ENCODE measurements at regions not wholly inside any gene's neighbourhood (a gene's known extent, or its start where the extent isn't known, plus 50 kb on each side); places are given as distances from the start of the nearest gene placed in this dataset.

GRCh38 chr4:129600898-129601297, 504.9 kb downstream of the C4orf33 start:
- H3K27ac ChIP-seq (ENCODE audit: extremely low read depth, low read depth, low read length), result no peak overlapping the region
- POLR2A ChIA-PET, result no interaction called here
- no peaks in the 10 kb centered on the region for H3K4me1 ChIP-seq (ENCODE audit: control insufficient read depth, insufficient read depth, low read length)
- H3K4me3 ChIP-seq (ENCODE audit: low read depth, low read length), result no peak overlapping the region
- TF ChIP-seq SP3 (tag by site-specific recombination; IDR thresholded peaks at IDR 0.05) (no peak), ZSCAN16 (tag by site-specific recombination; IDR thresholded peaks at IDR 0.05) (no peak), ZNF24 (tag by site-specific recombination; IDR thresholded peaks at IDR 0.05) (no peak), FEZF1 (tag by site-specific recombination; IDR thresholded peaks at IDR 0.05) (no peak), OVOL3 (tag by site-specific recombination; IDR thresholded peaks at IDR 0.05) (no peak), ZFP69B (tag by site-specific recombination; IDR thresholded peaks at IDR 0.05) (no peak), ZNF664 (tag by site-specific recombination; IDR thresholded peaks at IDR 0.05) (no peak), ZNF830 (tag by site-specific recombination; IDR thresholded peaks at IDR 0.05; ENCODE audit: low read depth) (no peak), ZNF169 (tag by site-specific recombination; IDR thresholded peaks at IDR 0.05) (no peak), ZNF394 (tag by site-specific recombination; IDR thresholded peaks at IDR 0.05; ENCODE audit: borderline replicate concordance) (no peak), KLF10 (tag by site-specific recombination; IDR thresholded peaks at IDR 0.05) (no peak)
- TF ChIP-seq, protein P1, sequence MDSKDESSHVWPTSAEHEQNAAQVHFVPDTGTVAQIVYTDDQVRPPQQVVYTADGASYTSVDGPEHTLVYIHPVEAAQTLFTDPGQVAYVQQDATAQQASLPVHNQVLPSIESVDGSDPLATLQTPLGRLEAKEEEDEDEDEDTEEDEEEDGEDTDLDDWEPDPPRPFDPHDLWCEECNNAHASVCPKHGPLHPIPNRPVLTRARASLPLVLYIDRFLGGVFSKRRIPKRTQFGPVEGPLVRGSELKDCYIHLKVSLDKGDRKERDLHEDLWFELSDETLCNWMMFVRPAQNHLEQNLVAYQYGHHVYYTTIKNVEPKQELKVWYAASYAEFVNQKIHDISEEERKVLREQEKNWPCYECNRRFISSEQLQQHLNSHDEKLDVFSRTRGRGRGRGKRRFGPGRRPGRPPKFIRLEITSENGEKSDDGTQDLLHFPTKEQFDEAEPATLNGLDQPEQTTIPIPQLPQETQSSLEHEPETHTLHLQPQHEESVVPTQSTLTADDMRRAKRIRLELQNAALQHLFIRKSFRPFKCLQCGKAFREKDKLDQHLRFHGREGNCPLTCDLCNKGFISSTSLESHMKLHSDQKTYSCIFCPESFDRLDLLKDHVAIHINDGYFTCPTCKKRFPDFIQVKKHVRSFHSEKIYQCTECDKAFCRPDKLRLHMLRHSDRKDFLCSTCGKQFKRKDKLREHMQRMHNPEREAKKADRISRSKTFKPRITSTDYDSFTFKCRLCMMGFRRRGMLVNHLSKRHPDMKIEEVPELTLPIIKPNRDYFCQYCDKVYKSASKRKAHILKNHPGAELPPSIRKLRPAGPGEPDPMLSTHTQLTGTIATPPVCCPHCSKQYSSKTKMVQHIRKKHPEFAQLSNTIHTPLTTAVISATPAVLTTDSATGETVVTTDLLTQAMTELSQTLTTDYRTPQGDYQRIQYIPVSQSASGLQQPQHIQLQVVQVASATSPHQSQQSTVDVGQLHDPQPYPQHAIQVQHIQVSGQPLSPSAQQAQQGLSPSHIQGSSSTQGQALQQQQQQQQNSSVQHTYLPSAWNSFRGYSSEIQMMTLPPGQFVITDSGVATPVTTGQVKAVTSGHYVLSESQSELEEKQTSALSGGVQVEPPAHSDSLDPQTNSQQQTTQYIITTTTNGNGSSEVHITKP (tag by site-specific recombination; IDR thresholded peaks at IDR 0.05), result no peak
- TF ChIP-seq, protein P2, sequence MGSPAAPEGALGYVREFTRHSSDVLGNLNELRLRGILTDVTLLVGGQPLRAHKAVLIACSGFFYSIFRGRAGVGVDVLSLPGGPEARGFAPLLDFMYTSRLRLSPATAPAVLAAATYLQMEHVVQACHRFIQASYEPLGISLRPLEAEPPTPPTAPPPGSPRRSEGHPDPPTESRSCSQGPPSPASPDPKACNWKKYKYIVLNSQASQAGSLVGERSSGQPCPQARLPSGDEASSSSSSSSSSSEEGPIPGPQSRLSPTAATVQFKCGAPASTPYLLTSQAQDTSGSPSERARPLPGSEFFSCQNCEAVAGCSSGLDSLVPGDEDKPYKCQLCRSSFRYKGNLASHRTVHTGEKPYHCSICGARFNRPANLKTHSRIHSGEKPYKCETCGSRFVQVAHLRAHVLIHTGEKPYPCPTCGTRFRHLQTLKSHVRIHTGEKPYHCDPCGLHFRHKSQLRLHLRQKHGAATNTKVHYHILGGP (tag by site-specific recombination; IDR thresholded peaks at IDR 0.05), result no peak
- CTCF ChIA-PET, result no interaction called here
- no peaks in the 10 kb centered on the region for H3K36me3 ChIP-seq (ENCODE audit: control insufficient read depth in 2 of 2, insufficient read depth in 1 of 2, low read length in 2 of 2)
- H3K9me3 ChIP-seq (ENCODE audit: control insufficient read depth, insufficient read depth, low read depth, low read length), result no peaks in the 10 kb centered on the region

DNA sequence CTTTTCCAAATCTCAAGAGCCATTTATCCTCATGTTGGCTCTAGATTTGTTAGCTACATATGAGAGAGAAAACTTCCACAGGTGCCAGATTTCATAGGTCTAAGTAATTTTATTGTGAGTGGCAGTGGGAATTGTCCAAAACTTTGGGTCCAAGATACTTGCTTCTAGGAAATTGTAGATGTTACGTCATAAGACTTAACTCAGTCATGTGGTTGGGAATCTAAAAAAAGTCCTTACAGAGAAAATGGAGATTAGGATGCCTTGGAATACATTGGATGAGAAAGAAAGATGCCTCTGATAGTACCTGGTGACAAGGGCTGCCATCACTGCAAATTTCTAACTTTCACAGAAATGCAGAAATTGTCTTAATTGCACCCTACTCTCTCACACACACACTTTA, 506.5 kb downstream of the C4orf33 start:
- Histone ChIP-seq H3K27ac (ENCODE audit: extremely low read depth, low read depth, low read length) (no peak overlapping the region), H3K4me3 (ENCODE audit: low read depth, low read length) (no peak overlapping the region), H3K4me1 (ENCODE audit: control insufficient read depth, insufficient read depth, low read length) (no peaks in the 10 kb centered on the region), H3K9me3 (ENCODE audit: control insufficient read depth, insufficient read depth, low read depth, low read length) (no peaks in the 10 kb centered on the region), H3K36me3 (ENCODE audit: control insufficient read depth in 2 of 2, insufficient read depth in 1 of 2, low read length in 2 of 2) (no peaks in the 10 kb centered on the region)
- CTCF ChIA-PET, result no interaction called here
- POLR2A ChIA-PET, result no interaction called here
- TF ChIP-seq ZNF664 (tag by site-specific recombination; IDR thresholded peaks at IDR 0.05) (no peak), ZNF837 (tag by site-specific recombination; IDR thresholded peaks at IDR 0.05) (no peak), ZBTB7A (tag by site-specific recombination; IDR thresholded peaks at IDR 0.05; ENCODE audit: low read depth) (no peak), ZNF600 (tag by site-specific recombination; IDR thresholded peaks at IDR 0.05) (no peak), ZNF549 (tag by site-specific recombination; IDR thresholded peaks at IDR 0.05) (no peak), ZNF629 (tag by site-specific recombination; IDR thresholded peaks at IDR 0.05) (no peak), MEIS1 (CRISPR knock-in tag; IDR thresholded peaks at IDR 0.05; ENCODE audit: borderline replicate concordance) (no peak), OSR2 (tag by site-specific recombination; IDR thresholded peaks at IDR 0.05) (no peak), ZNF324 (tag by site-specific recombination; IDR thresholded peaks at IDR 0.05) (no peak), ZNF266 (tag by site-specific recombination; IDR thresholded peaks at IDR 0.05; ENCODE audit: low read depth) (no peak), YY2 (tag by site-specific recombination; IDR thresholded peaks at IDR 0.05) (no peak), ZNF560 (tag by site-specific recombination; IDR thresholded peaks at IDR 0.05; ENCODE audit: borderline replicate concordance) (no peak), ZNF624 (tag by site-specific recombination; IDR thresholded peaks at IDR 0.05) (no peak), ZNF610 (tag by site-specific recombination; IDR thresholded peaks at IDR 0.05; ENCODE audit: borderline replicate concordance) (no peak), PRDM2 (tag by site-specific recombination; IDR thresholded peaks at IDR 0.05; ENCODE audit: borderline replicate concordance) (no peak), ZNF157 (tag by site-specific recombination; IDR thresholded peaks at IDR 0.05) (no peak)

Measured in HEK293 (cell line).